Rectal smooth muscle tissue (tissue), 1 donor: ENCODE measurements at regions not wholly inside any gene's neighbourhood (a gene's known extent, or its start where the extent isn't known, plus 50 kb on each side); places are given as distances from the start of the nearest gene placed in this dataset.

ENCODE experiments used
- H3K27ac ChIP-seq: one replicate; pipeline ENCODE4 v1.7.0; 2013; ENCODE audit warnings: low read depth, low read length, inconsistent platforms
- H3K27me3 ChIP-seq: one replicate; pipeline ENCODE4 v1.7.0; 2013; ENCODE audit warnings: low read length; ENCODE audit not compliant: control insufficient read depth, insufficient read depth
- H3K36me3 ChIP-seq: one replicate; pipeline ENCODE4 v1.7.0; 2013; ENCODE audit warnings: low read length; ENCODE audit not compliant: control insufficient read depth, insufficient read depth
- H3K4me1 ChIP-seq: one replicate; pipeline ENCODE4 v1.7.0; 2013; ENCODE audit warnings: low read length; ENCODE audit not compliant: control insufficient read depth, insufficient read depth
- H3K4me3 ChIP-seq: one replicate; pipeline ENCODE4 v1.7.0; 2013; ENCODE audit warnings: low read length
- H3K9ac ChIP-seq: one replicate; pipeline ENCODE4 v1.7.0; 2013; ENCODE audit warnings: low read length

DNA sequence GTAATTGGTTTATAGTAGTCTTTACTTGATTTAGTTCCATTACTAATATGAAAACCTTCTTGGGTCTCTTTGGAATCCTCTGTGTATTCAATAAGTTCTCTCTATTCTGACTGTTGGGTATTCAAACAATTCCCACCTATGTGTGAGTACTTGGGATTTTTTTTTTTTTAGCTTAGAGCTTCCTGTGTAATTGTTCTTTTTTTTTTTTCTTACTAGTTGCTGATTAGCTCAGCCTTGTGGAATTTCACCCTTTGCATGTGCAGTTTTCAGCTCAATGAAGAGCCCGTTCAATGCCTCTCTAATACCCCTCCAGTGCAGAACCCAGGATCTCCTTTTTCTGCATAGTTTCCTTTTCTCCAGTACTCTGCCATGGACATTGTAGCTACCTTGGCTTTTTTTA lies 339.1 kb upstream of the GALNT5 start:
- no peaks in the 10 kb centered on the region for H3K36me3 ChIP-seq
- no peak overlapping the region for H3K9ac ChIP-seq
- H3K27me3 ChIP-seq = no peaks in the 10 kb centered on the region
- H3K4me1 ChIP-seq = no peaks in the 10 kb centered on the region
- no peak overlapping the region for H3K4me3 ChIP-seq
- no peak overlapping the region for H3K27ac ChIP-seq

DNA sequence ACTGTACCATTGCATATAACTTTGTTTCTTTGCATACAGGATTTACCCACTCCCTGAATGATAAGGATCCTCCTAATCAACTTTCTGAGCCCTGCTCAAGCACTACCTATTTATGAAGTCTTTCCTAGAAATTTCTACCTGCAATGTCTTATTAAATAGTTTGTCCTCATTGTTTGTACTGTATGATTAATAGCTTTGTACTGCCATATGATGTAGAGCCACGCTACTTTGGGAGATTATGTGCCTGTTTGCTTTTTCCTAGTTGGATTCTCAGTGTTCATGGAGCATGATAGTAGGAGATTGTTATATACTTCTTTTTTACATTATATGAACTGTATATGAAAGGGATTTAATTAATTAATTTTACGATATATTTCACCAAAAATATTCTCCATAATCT lies 327.1 kb upstream of the GALNT5 start:
- H3K4me3 ChIP-seq = no peak overlapping the region
- H3K36me3 ChIP-seq = no peaks in the 10 kb centered on the region
- no peaks in the 10 kb centered on the region for H3K27me3 ChIP-seq
- H3K9ac ChIP-seq = no peak overlapping the region
- H3K4me1 ChIP-seq = no peaks in the 10 kb centered on the region
- H3K27ac ChIP-seq = no peak overlapping the region

DNA sequence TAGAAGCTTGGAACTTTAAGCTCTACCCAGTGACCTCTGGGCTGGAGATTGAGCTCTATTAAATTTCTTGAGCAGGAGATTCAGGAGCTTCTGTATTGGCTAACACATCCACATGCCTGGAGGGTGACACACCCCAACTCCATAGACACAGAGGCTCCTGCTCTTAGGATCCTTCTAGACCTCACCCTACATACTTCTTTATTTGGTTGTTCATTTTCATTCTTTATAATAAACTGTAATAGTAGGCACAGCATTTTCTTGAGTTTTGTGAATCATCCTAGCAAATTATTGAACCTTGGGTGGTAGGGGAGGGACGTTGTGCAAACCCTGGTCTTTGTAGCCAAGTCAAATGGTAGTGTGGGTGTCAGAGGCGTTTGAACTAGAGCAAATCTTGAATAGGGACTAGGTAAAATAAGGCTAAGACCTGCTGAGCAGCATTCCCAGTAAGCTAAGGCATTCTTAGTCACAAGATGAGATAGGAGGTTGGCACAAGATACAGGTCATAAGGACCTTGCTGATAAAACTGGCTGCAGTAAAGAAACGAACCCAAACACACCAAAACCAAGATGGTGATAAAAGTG lies 323.8 kb upstream of the GALNT5 start:
- no peak overlapping the region for H3K27ac ChIP-seq
- no peak overlapping the region for H3K4me3 ChIP-seq
- H3K27me3 ChIP-seq = no peaks in the 10 kb centered on the region
- H3K9ac ChIP-seq = no peak overlapping the region
- H3K4me1 ChIP-seq = no peaks in the 10 kb centered on the region
- H3K36me3 ChIP-seq = no peaks in the 10 kb centered on the region

DNA sequence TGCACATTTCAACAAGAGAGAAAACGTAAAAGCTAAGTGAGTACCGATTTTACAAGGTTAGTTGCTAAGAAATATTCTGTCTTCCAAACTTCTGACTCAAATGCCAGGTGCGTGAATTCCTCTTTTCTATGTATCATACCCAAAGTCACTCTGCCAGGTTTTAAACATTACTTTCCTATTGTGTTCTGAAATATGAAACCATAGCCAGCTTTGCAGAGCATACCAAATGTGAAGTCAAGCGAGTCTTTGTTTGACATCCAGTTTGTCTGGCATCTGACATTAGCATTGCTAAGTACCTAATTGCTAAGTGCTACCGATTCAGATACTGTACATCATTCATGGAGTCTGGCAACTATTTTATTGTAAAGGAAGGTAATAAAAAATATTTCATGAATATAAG lies 321.9 kb upstream of the GALNT5 start:
- Histone ChIP-seq H3K27ac (no peak overlapping the region), H3K4me1 (no peaks in the 10 kb centered on the region), H3K27me3 (no peaks in the 10 kb centered on the region), H3K4me3 (no peak overlapping the region), H3K36me3 (no peaks in the 10 kb centered on the region), H3K9ac (no peak overlapping the region)

DNA sequence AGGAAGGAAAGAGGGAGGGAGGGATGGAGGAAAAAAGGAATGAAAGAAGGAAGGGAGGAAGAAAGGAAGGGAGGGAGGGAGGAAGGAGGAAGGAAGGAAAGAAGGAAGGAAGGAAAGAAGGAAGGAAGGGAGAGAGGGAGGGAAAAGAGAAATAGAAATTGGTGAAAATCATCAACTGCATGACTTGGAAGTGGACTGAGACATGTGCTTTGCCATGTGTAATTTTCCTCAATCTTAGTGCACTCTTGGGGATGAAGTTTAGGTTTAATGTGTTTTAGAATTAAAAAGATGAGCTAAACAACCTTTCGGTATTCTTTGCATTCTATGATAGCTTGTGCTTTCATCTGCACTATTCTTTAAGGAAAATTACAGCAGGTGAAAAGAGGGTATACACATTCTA lies 320.1 kb upstream of the GALNT5 start:
- Histone ChIP-seq H3K27ac (no peak overlapping the region), H3K27me3 (no peaks in the 10 kb centered on the region), H3K4me3 (no peak overlapping the region), H3K9ac (no peak overlapping the region), H3K36me3 (no peaks in the 10 kb centered on the region), H3K4me1 (no peaks in the 10 kb centered on the region)

DNA sequence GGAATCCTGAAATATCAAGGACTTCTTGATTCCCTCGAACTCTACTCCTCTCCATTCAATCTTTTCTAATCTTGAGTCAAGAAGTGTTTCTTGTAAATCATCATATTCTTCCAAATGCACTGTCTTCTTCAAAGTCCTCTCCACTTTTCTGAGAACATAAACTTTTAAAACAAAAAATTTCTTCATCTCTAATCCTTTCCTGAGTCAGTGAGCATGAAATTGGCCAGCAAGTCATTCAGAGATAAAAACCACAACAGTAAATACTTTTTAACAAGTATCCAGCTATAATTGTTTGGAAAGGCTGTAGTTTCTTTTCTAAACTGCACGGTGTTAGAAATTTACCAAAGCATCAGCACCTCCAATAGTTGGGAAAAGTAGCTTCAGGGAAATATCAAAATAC lies 312.6 kb upstream of the GALNT5 start:
- H3K27me3 ChIP-seq = no peaks in the 10 kb centered on the region
- no peak overlapping the region for H3K9ac ChIP-seq
- no peaks in the 10 kb centered on the region for H3K4me1 ChIP-seq
- no peak overlapping the region for H3K4me3 ChIP-seq
- H3K27ac ChIP-seq = no peak overlapping the region
- H3K36me3 ChIP-seq = no peaks in the 10 kb centered on the region

DNA sequence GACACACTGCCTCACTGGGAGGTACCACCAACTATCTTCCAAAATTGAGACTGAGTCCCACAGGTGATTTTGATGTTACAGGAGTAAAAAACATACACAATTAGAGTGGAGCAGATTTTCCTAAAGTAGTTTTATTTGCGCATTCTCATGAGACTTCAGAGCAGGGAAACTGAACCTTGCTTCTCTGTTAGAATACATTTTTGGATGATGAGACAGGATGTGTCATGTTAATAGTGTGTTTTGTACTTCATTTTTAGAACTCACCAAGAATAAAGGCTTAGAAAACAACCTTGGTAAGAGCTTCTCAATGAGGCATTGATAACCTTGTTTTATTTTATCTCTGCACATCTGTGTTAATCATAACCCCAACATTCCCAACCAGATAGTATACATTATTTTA lies 310.2 kb upstream of the GALNT5 start:
- H3K36me3 ChIP-seq = no peaks in the 10 kb centered on the region
- H3K27me3 ChIP-seq = no peaks in the 10 kb centered on the region
- no peak overlapping the region for H3K9ac ChIP-seq
- no peak overlapping the region for H3K4me3 ChIP-seq
- H3K27ac ChIP-seq = no peak overlapping the region
- H3K4me1 ChIP-seq = no peaks in the 10 kb centered on the region

DNA sequence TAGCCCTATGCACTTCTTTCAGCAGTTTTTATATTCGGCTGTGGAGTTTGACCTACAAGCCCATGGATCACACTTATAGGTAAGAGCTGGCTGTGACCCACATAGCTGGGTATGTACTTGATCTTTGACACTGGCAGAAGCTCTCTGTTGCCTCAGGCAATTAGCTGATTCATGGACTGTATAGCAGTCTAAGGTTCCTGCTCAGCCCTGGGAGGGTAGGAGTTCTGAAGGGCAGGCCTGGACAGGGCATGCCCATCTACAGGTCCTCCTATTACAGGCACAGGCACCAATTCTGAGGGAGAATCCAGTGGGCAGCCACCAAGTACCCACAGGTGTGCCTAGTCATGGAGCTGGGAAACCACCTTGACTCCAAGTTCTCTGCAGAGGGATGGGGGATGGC lies 301.8 kb upstream of the GALNT5 start:
- no peak overlapping the region for H3K27ac ChIP-seq
- no peak overlapping the region for H3K9ac ChIP-seq
- no peaks in the 10 kb centered on the region for H3K36me3 ChIP-seq

DNA sequence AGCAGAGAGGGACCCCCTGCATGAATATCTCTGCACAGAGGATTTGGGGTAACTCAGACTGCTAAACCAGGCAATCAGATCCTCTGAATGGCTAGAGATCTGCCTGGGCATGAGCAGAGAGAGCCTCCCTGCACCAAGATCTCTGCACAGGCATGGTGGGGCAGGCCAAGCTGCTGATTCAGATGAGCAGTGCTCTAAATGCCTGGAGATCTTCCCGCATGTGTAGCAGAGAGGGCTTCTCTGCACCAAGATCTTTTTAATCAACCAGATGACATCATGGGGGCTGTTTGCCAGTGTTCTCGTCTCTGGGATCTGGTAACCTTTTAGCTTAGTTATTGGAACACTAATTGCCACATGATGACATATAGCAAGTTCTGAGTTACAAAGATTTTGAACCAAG lies 301.3 kb upstream of the GALNT5 start:
- H3K9ac ChIP-seq = no peak overlapping the region

More for the DNA sequence above, 301.8 kb upstream of the GALNT5 start:
- Histone ChIP-seq H3K27me3 (no peaks in the 10 kb centered on the region), H3K4me3 (no peak overlapping the region), H3K4me1 (no peaks in the 10 kb centered on the region)

DNA sequence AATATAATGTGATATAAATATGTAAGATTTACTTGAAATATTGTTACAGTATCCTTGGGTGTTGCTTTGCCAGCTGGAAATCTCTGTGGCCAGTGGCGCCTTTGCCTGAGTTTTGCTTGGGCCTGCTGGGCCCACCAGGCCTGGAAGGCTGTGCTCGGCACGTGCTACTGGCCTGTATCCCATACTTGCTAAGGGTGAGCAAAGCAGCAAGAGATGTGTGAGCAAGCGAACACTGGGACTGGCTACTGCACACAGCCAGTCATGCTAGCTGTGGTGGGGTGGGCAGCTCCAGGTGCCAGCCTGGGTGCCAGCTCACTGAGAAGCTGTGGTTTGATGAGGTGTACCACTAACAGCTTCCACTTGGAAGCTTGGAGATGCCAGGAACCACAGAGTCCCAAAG lies 299.1 kb upstream of the GALNT5 start:
- Histone ChIP-seq H3K27me3 (no peaks in the 10 kb centered on the region), H3K9ac (no peak overlapping the region), H3K4me1 (no peaks in the 10 kb centered on the region), H3K27ac (no peak overlapping the region), H3K4me3 (no peak overlapping the region), H3K36me3 (no peaks in the 10 kb centered on the region)

More for the DNA sequence above, 301.3 kb upstream of the GALNT5 start:
- Histone ChIP-seq H3K27me3 (no peaks in the 10 kb centered on the region), H3K36me3 (no peaks in the 10 kb centered on the region), H3K4me1 (no peaks in the 10 kb centered on the region), H3K4me3 (no peak overlapping the region), H3K27ac (no peak overlapping the region)

DNA sequence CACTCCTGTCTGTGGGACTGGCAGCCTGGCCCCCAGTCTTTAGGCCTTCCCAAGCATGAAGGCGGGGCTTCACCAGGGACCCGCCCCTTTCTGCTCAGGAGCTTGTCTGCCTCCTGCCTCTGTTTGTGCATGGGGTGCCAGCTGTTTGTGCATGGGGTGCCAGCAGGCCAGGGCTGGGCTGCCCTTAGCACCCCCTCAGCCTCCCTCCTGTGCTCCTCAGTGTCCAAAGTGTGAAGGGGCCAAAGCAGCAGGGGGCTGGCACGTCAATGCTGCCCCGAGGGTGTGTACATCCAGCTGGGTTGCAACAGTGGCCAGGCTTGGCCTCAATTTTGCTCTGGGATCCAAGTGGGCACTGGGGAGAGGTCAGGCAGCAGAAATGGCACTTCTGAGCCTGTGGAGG lies 298.0 kb upstream of the GALNT5 start:
- Histone ChIP-seq H3K27me3 (no peaks in the 10 kb centered on the region), H3K4me1 (no peaks in the 10 kb centered on the region), H3K4me3 (no peak overlapping the region), H3K36me3 (no peaks in the 10 kb centered on the region), H3K9ac (no peak overlapping the region), H3K27ac (no peak overlapping the region)

DNA sequence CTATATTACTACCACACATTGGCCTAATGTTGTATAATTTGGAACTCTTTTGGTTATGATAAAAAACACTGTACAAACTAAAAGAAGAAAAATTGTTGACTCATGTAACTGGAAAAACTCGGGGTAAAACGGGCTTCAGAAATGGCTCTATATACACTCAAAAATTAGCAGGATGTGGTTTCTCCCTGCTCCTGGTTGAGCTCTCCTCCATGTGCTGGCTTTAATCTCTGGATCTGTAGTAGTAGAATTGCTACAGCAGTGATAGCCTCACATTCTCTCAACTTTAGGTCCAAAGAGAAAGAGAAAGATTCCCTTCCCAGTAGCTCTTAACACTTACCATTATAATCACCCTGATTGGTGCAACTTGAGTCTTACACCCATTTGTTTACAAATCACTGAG lies 274.9 kb upstream of the GALNT5 start:
- no peak overlapping the region for H3K4me3 ChIP-seq
- H3K36me3 ChIP-seq = no peaks in the 10 kb centered on the region
- H3K27ac ChIP-seq = no peak overlapping the region
- no peaks in the 10 kb centered on the region for H3K4me1 ChIP-seq
- H3K9ac ChIP-seq = no peak overlapping the region
- H3K27me3 ChIP-seq = no peaks in the 10 kb centered on the region

DNA sequence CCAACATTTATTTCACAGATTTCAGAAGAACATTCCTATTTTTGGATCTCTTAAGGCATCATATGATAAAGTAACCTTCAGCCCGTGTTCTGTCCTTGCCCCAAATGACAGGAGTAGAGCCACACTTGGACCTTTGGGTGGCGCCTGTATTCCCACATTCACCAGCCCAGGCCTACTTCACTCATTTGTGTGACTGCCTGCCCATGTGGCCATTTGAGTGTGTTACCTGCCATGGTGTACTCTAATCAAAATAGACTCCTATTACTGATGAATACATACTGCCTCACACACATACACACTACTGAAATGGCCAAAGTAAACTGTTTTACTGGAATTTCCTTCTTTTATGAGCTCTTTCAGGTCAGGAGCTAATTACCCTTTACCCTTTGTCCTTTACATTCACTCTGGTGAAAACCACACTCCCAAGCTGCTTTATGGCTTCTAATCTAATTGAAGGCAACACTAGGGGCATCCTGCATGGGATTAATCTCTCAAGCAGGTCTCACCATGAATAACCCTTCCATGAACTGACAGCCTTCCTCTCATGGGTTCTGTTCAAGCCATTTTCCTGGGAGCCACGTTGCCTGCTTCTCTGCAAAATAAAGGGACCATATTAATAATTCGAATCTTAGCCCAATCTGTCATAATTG lies 271.0 kb upstream of the GALNT5 start:
- no peaks in the 10 kb centered on the region for H3K4me1 ChIP-seq
- H3K9ac ChIP-seq = no peak overlapping the region
- H3K36me3 ChIP-seq = no peaks in the 10 kb centered on the region
- H3K27ac ChIP-seq = no peak overlapping the region
- no peak overlapping the region for H3K4me3 ChIP-seq
- H3K27me3 ChIP-seq = no peaks in the 10 kb centered on the region
